GM23338 (cell line): ENCODE measurements at regions not wholly inside any gene's neighbourhood (a gene's known extent, or its start where the extent isn't known, plus 50 kb on each side); places are given as distances from the start of the nearest gene placed in this dataset.

Source experiments
- ATAC-seq: fragments of 200-7000 bp; cut with Tn5 transposase; 3 replicates; pipeline ENCODE4 v1.9.1; 2020
- DNase-seq: peaks from one replicate; pipeline ENCODE4 v3.0.0-alpha.2; 2015; ENCODE audit warnings: low spot score
- H2AFZ ChIP-seq: fragments of 200-600 bp; sonication (generic); 2 replicates; pipeline ENCODE4 v1.8.0; 2016; ENCODE audit warnings: antibody characterized with exemption, mild to moderate bottlenecking, moderate library complexity
- H3F3A ChIP-seq: fragments of 200-600 bp; sonication (generic); replicated peaks from 2 replicates; pipeline ENCODE4 v1.8.0; 2017; ENCODE audit warnings: antibody characterized with exemption, mixed run types, low read depth
- H3K27ac ChIP-seq: fragments of 200-600 bp; sonication (generic); 2 replicates; pipeline ENCODE4 v1.6.1; 2016; ENCODE audit warnings: low read depth
- H3K27me3 ChIP-seq: fragments of 200-600 bp; sonication (generic); 2 replicates; pipeline ENCODE4 v1.8.0; 2016; ENCODE audit warnings: mild to moderate bottlenecking, mixed run types, moderate library complexity; ENCODE audit not compliant: insufficient read depth
- H3K36me3 ChIP-seq: fragments of 200-600 bp; sonication (generic); 2 replicates; pipeline ENCODE4 v1.8.0; 2016; ENCODE audit warnings: mild to moderate bottlenecking; ENCODE audit not compliant: insufficient read depth
- H3K4me1 ChIP-seq: fragments of 200-600 bp; sonication (generic); 2 replicates; pipeline ENCODE4 v1.8.0; 2016; ENCODE audit warnings: mild to moderate bottlenecking, moderate library complexity; ENCODE audit not compliant: insufficient read depth
- H3K4me2 ChIP-seq: fragments of 200-600 bp; sonication (generic); 2 replicates; pipeline ENCODE4 v1.7.1; 2017; ENCODE audit warnings: mixed run types
- H3K4me3 ChIP-seq: fragments of 200-600 bp; sonication (generic); 2 replicates; pipeline ENCODE4 v1.6.1; 2016; ENCODE audit warnings: mixed run types
- H3K79me2 ChIP-seq: fragments of 200-600 bp; sonication (generic); replicated peaks from 2 replicates; pipeline ENCODE4 v1.8.0; 2017; ENCODE audit warnings: mild to moderate bottlenecking; ENCODE audit not compliant: insufficient read depth
- H3K9me2 ChIP-seq: fragments of 200-600 bp; sonication (generic); 2 replicates; pipeline ENCODE4 v1.8.0; 2017; ENCODE audit not compliant: insufficient read depth
- H4K20me1 ChIP-seq: fragments of 200-600 bp; sonication (generic); replicated peaks from 2 replicates; pipeline ENCODE4 v1.8.0; 2017; ENCODE audit warnings: mild to moderate bottlenecking; ENCODE audit not compliant: insufficient read depth
- H3K27ac Mint-ChIP-seq: 2 replicates; pipeline ENCODE4 v1.8.0; 2020; ENCODE audit warnings: inconsistent platforms, mild to moderate bottlenecking, moderate library complexity, mixed read lengths
- H3K27me3 Mint-ChIP-seq: 3 replicates; pipeline ENCODE4 v1.8.0; 2022; ENCODE audit warnings: low read depth, mild to moderate bottlenecking, moderate library complexity, mixed read lengths, inconsistent platforms; ENCODE audit not compliant: insufficient read depth, poor library complexity
- H3K36me3 Mint-ChIP-seq: 3 replicates; pipeline ENCODE4 v1.8.0; 2021; ENCODE audit warnings: low read depth, mild to moderate bottlenecking, inconsistent platforms, moderate library complexity, mixed read lengths
- H3K4me1 Mint-ChIP-seq: 3 replicates; pipeline ENCODE4 v1.8.0; 2020; ENCODE audit warnings: mild to moderate bottlenecking, inconsistent platforms, mixed read lengths
- H3K4me3 Mint-ChIP-seq: 3 replicates; pipeline ENCODE4 v1.8.0; 2021; ENCODE audit warnings: moderate library complexity, mild to moderate bottlenecking, inconsistent platforms, mixed read lengths
- H3K9me3 Mint-ChIP-seq: 3 replicates; pipeline ENCODE4 v1.8.0; 2020; ENCODE audit warnings: moderate library complexity, mild to moderate bottlenecking, inconsistent platforms, mixed read lengths
- CREB1 ChIP-seq: fragments of 250-450 bp; sonication (Bioruptor Pico); IDR thresholded peaks from 2 replicates; pipeline ENCODE4 v1.5.0; 2020; ENCODE audit warnings: low read depth, mild to moderate bottlenecking, moderate library complexity
- CTCF ChIP-seq, 2 experiments: fragments of 200-600 bp in 1 of 2; sonication (generic) in 1 of 2; conservative IDR thresholded peaks; 2 replicates each; pipeline versions ENCODE4 v1.5.1 to v1.6.1; 2016 to 2017; ENCODE audit warnings: antibody characterized with exemption in 2 of 2, low read depth in 2 of 2, mild to moderate bottlenecking in 2 of 2, moderate library complexity in 1 of 2
- ETS1 ChIP-seq: IDR thresholded peaks from 2 replicates; pipeline ENCODE4 v1.6.1; 2016; ENCODE audit warnings: antibody characterized with exemption
- EZH2 ChIP-seq: fragments of 200-600 bp; sonication (generic); IDR thresholded peaks from one replicate; pipeline ENCODE4 v1.8.0; 2017; ENCODE audit warnings: antibody characterized with exemption, mild to moderate bottlenecking, low read depth; ENCODE audit not compliant: unreplicated experiment
- EZH2phosphoT487 ChIP-seq: fragments of 200-600 bp; sonication (generic); IDR thresholded peaks from one replicate; pipeline ENCODE4 v1.8.1; 2018; ENCODE audit warnings: antibody characterized with exemption; ENCODE audit not compliant: unreplicated experiment
- JUNB ChIP-seq: IDR thresholded peaks from one replicate; pipeline ENCODE4 v1.6.1; 2016; ENCODE audit warnings: antibody characterized with exemption; ENCODE audit not compliant: unreplicated experiment
- NANOG ChIP-seq: IDR thresholded peaks from 2 replicates; pipeline ENCODE4 v1.6.1; 2016; ENCODE audit warnings: antibody characterized with exemption, borderline replicate concordance
- POLR2AphosphoS5 ChIP-seq: IDR thresholded peaks from 2 replicates; pipeline ENCODE4 v1.6.1; 2016; ENCODE audit warnings: antibody characterized with exemption, low read depth
- ZNF114 ChIP-seq: fragments of 250-450 bp; sonication (Bioruptor Pico); IDR thresholded peaks from 2 replicates; pipeline ENCODE4 v1.5.0; 2020; ENCODE audit warnings: mild to moderate bottlenecking, moderate library complexity
- ZNF331 ChIP-seq: fragments of 250-450 bp; sonication (Bioruptor Pico); IDR thresholded peaks from 2 replicates; pipeline ENCODE4 v1.5.0; 2020; ENCODE audit warnings: low read depth, mild to moderate bottlenecking, moderate library complexity
- TF ChIP-seq, protein P1 (sequence below): fragments of 250-450 bp; sonication (Bioruptor Pico); IDR thresholded peaks from 2 replicates; pipeline ENCODE4 v1.5.0; 2020; ENCODE audit warnings: mild to moderate bottlenecking, moderate library complexity
- TF ChIP-seq, protein P2 (sequence below): IDR thresholded peaks from one replicate; pipeline ENCODE4 v1.6.1; 2018; ENCODE audit warnings: antibody characterized with exemption; ENCODE audit not compliant: unreplicated experiment

GRCh38 chr7:23970193-23970592, 260.2 kb downstream of the STK31 start:
- H3K27me3 Mint-ChIP-seq, result no peaks in the 10 kb centered on the region
- H3F3A ChIP-seq, result no peaks in the 10 kb centered on the region
- DNase-seq (no peak), ATAC-seq (no peak)
- H3K4me2 ChIP-seq, result no peak overlapping the region
- 0 out of 3 replicates have a peak, but pooled peaks cover 4% of the 10 kb centered on the region for H3K9me3 Mint-ChIP-seq
- no peaks in the 10 kb centered on the region for H3K36me3 Mint-ChIP-seq
- no peak overlapping the region for H3K4me3 ChIP-seq
- H3K27me3 ChIP-seq, result no peaks in the 10 kb centered on the region
- peaks cover 4% of the 10 kb centered on the region; the same call in 1 of the 2 replicates for H3K9me2 ChIP-seq
- H3K4me1 Mint-ChIP-seq, result peaks cover 27% of the 10 kb centered on the region
- H3K36me3 ChIP-seq, result no peaks in the 10 kb centered on the region
- H4K20me1 ChIP-seq, result no peaks in the 10 kb centered on the region
- no peaks in the 10 kb centered on the region for H3K79me2 ChIP-seq
- no peak overlapping the region for H3K27ac Mint-ChIP-seq
- TF ChIP-seq ETS1 (no peak), JUNB (no peak), CTCF (conservative IDR thresholded peaks at IDR 0.05; ENCODE audit: low read depth in 2 of 2) (no peak), EZH2 (no peak), POLR2AphosphoS5 (no peak), ZNF331 (CRISPR knock-in tag) (no peak), CREB1 (CRISPR knock-in tag) (no peak), NANOG (no peak), EZH2phosphoT487 (no peak), ZNF114 (CRISPR knock-in tag) (no peak)
- TF ChIP-seq, protein P1, sequence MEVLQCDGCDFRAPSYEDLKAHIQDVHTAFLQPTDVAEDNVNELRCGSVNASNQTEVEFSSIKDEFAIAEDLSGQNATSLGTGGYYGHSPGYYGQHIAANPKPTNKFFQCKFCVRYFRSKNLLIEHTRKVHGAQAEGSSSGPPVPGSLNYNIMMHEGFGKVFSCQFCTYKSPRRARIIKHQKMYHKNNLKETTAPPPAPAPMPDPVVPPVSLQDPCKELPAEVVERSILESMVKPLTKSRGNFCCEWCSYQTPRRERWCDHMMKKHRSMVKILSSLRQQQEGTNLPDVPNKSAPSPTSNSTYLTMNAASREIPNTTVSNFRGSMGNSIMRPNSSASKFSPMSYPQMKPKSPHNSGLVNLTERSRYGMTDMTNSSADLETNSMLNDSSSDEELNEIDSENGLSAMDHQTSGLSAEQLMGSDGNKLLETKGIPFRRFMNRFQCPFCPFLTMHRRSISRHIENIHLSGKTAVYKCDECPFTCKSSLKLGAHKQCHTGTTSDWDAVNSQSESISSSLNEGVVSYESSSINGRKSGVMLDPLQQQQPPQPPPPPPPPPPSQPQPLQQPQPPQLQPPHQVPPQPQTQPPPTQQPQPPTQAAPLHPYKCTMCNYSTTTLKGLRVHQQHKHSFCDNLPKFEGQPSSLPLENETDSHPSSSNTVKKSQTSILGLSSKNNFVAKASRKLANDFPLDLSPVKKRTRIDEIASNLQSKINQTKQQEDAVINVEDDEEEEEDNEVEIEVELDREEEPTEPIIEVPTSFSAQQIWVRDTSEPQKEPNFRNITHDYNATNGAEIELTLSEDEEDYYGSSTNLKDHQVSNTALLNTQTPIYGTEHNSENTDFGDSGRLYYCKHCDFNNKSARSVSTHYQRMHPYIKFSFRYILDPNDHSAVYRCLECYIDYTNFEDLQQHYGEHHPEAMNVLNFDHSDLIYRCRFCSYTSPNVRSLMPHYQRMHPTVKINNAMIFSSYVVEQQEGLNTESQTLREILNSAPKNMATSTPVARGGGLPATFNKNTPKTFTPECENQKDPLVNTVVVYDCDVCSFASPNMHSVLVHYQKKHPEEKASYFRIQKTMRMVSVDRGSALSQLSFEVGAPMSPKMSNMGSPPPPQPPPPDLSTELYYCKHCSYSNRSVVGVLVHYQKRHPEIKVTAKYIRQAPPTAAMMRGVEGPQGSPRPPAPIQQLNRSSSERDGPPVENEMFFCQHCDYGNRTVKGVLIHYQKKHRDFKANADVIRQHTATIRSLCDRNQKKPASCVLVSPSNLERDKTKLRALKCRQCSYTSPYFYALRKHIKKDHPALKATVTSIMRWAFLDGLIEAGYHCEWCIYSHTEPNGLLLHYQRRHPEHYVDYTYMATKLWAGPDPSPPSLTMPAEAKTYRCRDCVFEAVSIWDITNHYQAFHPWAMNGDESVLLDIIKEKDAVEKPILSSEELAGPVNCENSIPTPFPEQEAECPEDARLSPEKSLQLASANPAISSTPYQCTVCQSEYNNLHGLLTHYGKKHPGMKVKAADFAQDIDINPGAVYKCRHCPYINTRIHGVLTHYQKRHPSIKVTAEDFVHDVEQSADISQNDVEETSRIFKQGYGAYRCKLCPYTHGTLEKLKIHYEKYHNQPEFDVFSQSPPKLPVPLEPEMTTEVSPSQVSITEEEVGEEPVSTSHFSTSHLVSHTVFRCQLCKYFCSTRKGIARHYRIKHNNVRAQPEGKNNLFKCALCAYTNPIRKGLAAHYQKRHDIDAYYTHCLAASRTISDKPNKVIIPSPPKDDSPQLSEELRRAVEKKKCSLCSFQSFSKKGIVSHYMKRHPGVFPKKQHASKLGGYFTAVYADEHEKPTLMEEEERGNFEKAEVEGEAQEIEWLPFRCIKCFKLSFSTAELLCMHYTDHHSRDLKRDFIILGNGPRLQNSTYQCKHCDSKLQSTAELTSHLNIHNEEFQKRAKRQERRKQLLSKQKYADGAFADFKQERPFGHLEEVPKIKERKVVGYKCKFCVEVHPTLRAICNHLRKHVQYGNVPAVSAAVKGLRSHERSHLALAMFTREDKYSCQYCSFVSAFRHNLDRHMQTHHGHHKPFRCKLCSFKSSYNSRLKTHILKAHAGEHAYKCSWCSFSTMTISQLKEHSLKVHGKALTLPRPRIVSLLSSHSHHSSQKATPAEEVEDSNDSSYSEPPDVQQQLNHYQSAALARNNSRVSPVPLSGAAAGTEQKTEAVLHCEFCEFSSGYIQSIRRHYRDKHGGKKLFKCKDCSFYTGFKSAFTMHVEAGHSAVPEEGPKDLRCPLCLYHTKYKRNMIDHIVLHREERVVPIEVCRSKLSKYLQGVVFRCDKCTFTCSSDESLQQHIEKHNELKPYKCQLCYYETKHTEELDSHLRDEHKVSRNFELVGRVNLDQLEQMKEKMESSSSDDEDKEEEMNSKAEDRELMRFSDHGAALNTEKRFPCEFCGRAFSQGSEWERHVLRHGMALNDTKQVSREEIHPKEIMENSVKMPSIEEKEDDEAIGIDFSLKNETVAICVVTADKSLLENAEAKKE (CRISPR knock-in tag), result no peak
- TF ChIP-seq, protein P2, sequence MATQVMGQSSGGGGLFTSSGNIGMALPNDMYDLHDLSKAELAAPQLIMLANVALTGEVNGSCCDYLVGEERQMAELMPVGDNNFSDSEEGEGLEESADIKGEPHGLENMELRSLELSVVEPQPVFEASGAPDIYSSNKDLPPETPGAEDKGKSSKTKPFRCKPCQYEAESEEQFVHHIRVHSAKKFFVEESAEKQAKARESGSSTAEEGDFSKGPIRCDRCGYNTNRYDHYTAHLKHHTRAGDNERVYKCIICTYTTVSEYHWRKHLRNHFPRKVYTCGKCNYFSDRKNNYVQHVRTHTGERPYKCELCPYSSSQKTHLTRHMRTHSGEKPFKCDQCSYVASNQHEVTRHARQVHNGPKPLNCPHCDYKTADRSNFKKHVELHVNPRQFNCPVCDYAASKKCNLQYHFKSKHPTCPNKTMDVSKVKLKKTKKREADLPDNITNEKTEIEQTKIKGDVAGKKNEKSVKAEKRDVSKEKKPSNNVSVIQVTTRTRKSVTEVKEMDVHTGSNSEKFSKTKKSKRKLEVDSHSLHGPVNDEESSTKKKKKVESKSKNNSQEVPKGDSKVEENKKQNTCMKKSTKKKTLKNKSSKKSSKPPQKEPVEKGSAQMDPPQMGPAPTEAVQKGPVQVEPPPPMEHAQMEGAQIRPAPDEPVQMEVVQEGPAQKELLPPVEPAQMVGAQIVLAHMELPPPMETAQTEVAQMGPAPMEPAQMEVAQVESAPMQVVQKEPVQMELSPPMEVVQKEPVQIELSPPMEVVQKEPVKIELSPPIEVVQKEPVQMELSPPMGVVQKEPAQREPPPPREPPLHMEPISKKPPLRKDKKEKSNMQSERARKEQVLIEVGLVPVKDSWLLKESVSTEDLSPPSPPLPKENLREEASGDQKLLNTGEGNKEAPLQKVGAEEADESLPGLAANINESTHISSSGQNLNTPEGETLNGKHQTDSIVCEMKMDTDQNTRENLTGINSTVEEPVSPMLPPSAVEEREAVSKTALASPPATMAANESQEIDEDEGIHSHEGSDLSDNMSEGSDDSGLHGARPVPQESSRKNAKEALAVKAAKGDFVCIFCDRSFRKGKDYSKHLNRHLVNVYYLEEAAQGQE, result no peak
- H3K27ac ChIP-seq, result no peak overlapping the region
- H3K4me3 Mint-ChIP-seq, result no peak overlapping the region
- H3K4me1 ChIP-seq, result peaks cover 15% of the 10 kb centered on the region
- H2AFZ ChIP-seq, result peak overlapping the region; percentile 95; the same call in 1 of the 2 replicates
